ENCODE measurements at regions not wholly inside any gene's neighbourhood (a gene's known extent, or its start where the extent isn't known, plus 50 kb on each side); places are given as distances from the start of the nearest gene placed in this dataset.
"Not testable (repeated sequence)": the region's sequence is repeated elsewhere in the genome, so short reads cannot be mapped to it uniquely, and the experiment has no call there.

DNA sequence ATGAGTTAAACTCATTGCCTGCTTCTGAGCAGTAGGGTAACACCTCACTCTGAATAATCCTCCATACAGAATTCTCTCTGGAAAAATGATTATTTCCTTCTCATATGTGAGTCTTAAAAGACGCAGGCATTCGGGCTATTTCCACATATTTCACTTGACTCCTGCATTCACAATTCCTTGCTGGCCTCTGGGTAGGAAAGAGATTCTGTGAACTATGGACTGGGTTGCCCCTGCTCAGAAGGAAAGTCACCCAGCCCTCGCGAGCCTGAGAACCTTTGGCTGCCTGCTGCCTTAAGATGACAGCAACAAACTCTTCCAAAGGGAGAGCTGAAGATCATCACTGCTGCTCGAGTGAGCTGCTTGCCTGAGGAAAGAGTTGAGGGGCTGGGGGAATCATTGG, 216.8 kb downstream of the BAMBI start:
- CTCF ChIA-PET: no interaction called here
- POLR2A ChIA-PET: no interaction called here
- Histone ChIP-seq H3K4me3 (ENCODE audit: low read depth, low read length) (no peak overlapping the region), H3K27ac (ENCODE audit: low read depth, low read length) (no peak overlapping the region), H3K27me3 (ENCODE audit: control insufficient read depth, insufficient read depth, low read length) (no peaks in the 10 kb centered on the region), H3K9me3 (ENCODE audit: control insufficient read depth, insufficient read depth, low read length) (no peaks in the 10 kb centered on the region; the same call in 1 of the 2 replicates)
- TF ChIP-seq, protein P1, sequence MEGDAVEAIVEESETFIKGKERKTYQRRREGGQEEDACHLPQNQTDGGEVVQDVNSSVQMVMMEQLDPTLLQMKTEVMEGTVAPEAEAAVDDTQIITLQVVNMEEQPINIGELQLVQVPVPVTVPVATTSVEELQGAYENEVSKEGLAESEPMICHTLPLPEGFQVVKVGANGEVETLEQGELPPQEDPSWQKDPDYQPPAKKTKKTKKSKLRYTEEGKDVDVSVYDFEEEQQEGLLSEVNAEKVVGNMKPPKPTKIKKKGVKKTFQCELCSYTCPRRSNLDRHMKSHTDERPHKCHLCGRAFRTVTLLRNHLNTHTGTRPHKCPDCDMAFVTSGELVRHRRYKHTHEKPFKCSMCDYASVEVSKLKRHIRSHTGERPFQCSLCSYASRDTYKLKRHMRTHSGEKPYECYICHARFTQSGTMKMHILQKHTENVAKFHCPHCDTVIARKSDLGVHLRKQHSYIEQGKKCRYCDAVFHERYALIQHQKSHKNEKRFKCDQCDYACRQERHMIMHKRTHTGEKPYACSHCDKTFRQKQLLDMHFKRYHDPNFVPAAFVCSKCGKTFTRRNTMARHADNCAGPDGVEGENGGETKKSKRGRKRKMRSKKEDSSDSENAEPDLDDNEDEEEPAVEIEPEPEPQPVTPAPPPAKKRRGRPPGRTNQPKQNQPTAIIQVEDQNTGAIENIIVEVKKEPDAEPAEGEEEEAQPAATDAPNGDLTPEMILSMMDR (IDR thresholded peaks at IDR 0.05; ENCODE audit: low read depth, low read length): no peak
- no peak for DNase-seq (ENCODE audit: low read depth, low spot score)

DNA sequence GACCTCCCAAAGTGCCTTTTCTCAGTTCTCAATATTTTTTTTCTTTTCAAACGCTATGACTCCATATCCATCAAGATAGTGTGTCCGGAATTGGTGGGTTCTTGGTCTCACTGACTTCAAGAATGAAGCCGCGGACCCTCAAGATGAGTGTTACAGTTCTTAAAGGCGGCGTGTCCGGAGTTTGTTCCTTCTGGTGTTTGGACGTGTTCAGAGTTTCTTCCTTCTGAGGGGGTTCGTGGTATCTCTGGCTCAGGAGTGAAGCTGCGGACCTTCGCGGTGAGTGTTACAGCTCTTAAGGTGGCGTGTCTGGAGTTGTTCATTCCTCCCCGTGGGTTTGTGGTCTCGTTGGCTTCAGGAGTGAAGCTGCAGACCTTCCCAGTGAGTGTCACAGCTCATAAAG, 218.3 kb downstream of the BAMBI start:
- POLR2A ChIA-PET; H3K27me3 ChIP-seq (ENCODE audit: control insufficient read depth, insufficient read depth, low read length); H3K27ac ChIP-seq (ENCODE audit: low read depth, low read length); H3K9me3 ChIP-seq (ENCODE audit: control insufficient read depth, insufficient read depth, low read length); CTCF ChIA-PET; DNase-seq (ENCODE audit: low read depth, low spot score); H3K4me3 ChIP-seq (ENCODE audit: low read depth, low read length): not testable (repeated sequence)

DNA sequence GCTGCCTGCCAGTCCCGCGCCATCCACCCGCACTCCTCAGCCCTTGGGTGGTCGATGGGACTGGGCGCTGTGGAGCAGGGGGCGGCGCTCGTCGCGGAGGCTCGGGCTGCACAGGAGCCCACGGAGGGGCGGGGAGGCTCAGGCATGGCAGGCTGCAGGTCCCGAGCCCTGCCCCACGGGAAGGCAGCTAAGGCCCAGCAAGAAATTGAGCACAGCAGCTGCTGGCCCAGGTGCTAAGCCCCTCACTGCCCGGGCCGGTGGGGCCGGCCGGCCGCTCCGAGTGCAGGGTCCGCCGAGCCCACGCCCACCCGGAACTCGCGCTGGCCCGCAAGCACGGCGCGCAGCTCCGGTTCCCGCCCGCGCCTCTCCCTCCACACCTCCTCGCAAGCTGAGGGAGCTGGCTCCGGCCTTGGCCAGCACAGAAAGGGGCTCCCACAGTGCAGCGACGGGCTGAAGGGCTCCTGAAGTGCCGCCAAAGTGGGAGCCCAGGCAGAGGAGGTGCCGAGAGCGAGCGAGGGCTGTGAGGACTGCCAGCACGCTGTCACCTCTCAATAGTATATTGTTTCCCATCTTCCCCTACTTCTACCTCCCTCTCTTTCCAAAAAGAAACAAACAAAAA, 219.6 kb downstream of the BAMBI start:
- H3K27me3 ChIP-seq (ENCODE audit: control insufficient read depth, insufficient read depth, low read length); H3K9me3 ChIP-seq (ENCODE audit: control insufficient read depth, insufficient read depth, low read length); H3K27ac ChIP-seq (ENCODE audit: low read depth, low read length); DNase-seq (ENCODE audit: low read depth, low spot score); CTCF ChIA-PET; H3K4me3 ChIP-seq (ENCODE audit: low read depth, low read length); POLR2A ChIA-PET: not testable (repeated sequence)

DNA sequence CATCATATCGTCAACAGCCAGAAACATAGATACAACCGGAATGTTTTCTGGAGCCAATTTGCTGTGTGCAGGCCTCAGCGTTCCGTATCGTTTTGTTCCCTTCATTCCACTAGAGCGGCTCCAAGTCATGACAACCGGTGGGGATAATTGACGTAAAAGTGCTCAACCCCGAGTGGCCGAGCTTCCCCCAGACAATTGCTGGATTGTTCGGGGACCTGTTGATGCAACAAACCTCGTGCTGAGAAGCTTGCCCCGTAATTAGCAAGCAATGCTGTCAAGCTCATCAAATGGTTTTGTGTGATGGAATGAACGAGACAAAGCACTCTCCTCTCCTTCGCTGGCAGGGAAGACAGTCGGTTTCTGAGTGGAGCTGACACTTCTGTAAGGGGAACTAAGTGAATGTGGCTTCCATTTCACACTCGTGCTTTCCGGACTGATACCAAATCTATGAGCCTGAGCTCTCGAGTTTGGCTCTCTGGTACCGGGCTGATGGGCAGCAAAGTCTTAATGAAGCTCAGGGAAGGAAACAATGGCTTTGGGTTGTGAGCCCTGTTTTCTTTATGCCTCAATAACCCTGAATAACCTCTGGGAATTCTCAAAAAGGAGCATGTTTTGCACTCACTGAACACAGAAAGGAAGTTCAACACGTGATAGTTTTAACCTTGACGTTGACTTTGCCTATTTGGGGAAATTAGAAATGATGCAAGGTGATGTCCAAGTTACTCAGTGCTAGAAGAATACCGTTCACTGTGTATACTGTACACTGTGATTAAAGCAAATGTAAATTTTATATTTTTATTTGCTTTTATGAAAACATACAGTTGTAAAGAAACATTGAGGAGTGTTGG, 220.5 kb downstream of the BAMBI start:
- CTCF ChIA-PET: no interaction called here
- no peak overlapping the region for H3K27ac ChIP-seq (ENCODE audit: low read depth, low read length)
- no peak overlapping the region for H3K4me3 ChIP-seq (ENCODE audit: low read depth, low read length)
- H3K9me3 ChIP-seq (ENCODE audit: control insufficient read depth, insufficient read depth, low read length): no peaks in the 10 kb centered on the region; the same call in 1 of the 2 replicates
- POLR2A ChIA-PET: no interaction called here
- TF ChIP-seq, protein P1 (IDR thresholded peaks at IDR 0.05; ENCODE audit: low read depth, low read length): no peak
- no peak for DNase-seq (ENCODE audit: low read depth, low spot score)
- H3K27me3 ChIP-seq (ENCODE audit: control insufficient read depth, insufficient read depth, low read length): no peaks in the 10 kb centered on the region

DNA sequence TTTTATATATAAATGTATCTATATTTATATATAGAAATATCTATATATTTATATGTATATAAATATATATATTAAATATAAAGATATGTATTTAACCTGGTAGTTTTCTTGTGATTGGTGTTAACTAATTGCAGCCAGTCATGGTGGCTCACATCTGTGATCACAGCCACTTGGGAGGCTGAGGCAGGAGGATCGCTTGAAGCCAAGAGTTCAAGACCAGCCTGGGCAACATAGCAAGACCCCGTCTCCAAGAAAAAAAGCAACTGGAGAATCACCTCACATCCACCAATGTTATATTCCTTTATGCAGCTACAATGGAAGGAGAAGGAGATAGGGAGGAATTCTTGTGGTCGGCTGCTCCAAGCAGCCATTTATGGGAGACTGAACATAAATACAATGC, 224.9 kb downstream of the BAMBI start:
- no peak for DNase-seq (ENCODE audit: low read depth, low spot score)
- ChIA-PET CTCF (no interaction called here), POLR2A (no interaction called here)
- H3K9me3 ChIP-seq (ENCODE audit: control insufficient read depth, insufficient read depth, low read length): no peaks in the 10 kb centered on the region
- H3K4me3 ChIP-seq (ENCODE audit: low read depth, low read length): no peak overlapping the region
- H3K27ac ChIP-seq (ENCODE audit: low read depth, low read length): no peak overlapping the region
- TF ChIP-seq, protein P1 (IDR thresholded peaks at IDR 0.05; ENCODE audit: low read depth, low read length): no peak
- H3K27me3 ChIP-seq (ENCODE audit: control insufficient read depth, insufficient read depth, low read length): no peaks in the 10 kb centered on the region

DNA sequence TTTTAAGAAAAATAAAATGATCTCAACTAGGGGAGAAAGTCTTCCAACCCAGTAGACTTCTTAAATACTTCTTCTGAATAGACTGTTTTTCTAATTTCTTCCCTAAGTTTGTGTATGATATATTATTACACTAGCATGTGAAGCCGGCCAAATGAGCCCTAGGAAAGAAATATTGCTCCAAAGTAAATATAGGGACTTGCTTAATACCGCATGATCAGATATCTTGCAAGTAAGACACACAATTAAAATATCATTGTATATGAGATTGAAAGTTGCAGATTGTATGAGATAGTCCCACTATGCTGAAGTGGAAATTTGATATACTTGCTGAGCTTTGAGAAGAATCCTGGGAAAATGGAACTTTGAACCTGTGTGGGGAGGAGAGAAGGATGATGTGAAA, 225.7 kb downstream of the BAMBI start:
- H3K4me3 ChIP-seq (ENCODE audit: low read depth, low read length): no peak overlapping the region
- H3K27me3 ChIP-seq (ENCODE audit: control insufficient read depth, insufficient read depth, low read length): no peaks in the 10 kb centered on the region
- CTCF ChIA-PET: no interaction called here
- TF ChIP-seq, protein P1 (IDR thresholded peaks at IDR 0.05; ENCODE audit: low read depth, low read length): no peak
- POLR2A ChIA-PET: no interaction called here
- no peak for DNase-seq (ENCODE audit: low read depth, low spot score)
- no peaks in the 10 kb centered on the region for H3K9me3 ChIP-seq (ENCODE audit: control insufficient read depth, insufficient read depth, low read length)
- no peak overlapping the region for H3K27ac ChIP-seq (ENCODE audit: low read depth, low read length)
